Left ventricle myocardium inferior (tissue), 1 donor: ENCODE measurements at regions not wholly inside any gene's neighbourhood (a gene's known extent, or its start where the extent isn't known, plus 50 kb on each side); places are given as distances from the start of the nearest gene placed in this dataset.
A peak's percentile ranks its signal among the peaks of the same experiment; 100 is the strongest.

ENCODE experiments used
- DNase-seq: peaks from one replicate; pipeline ENCODE4 v3.0.0-alpha.2; 2020
- H3K27ac ChIP-seq: fragments of 200-600 bp; replicated peaks from 2 replicates; pipeline ENCODE4 v1.8.0; 2021
- H3K27me3 ChIP-seq: fragments of 200-600 bp; 2 replicates; pipeline ENCODE4 v1.8.0; 2021; ENCODE audit warnings: low read depth
- H3K36me3 ChIP-seq: fragments of 200-600 bp; 2 replicates; pipeline ENCODE4 v1.8.0; 2021
- H3K4me1 ChIP-seq: fragments of 200-600 bp; 2 replicates; pipeline ENCODE4 v1.8.0; 2021
- H3K4me3 ChIP-seq: fragments of 200-600 bp; 2 replicates; pipeline ENCODE4 v1.8.0; 2021; ENCODE audit warnings: mild to moderate bottlenecking, moderate library complexity
- H3K9me3 ChIP-seq: fragments of 200-600 bp; replicated peaks from 2 replicates; pipeline ENCODE4 v1.8.0; 2021
- intact Hi-C: fragments of 100-400 bp; cut with micrococcal nuclease; formaldehyde crosslinking; loops from one replicate; pipeline ENCODE4 v1.11.0; 2022
- TF ChIP-seq, protein P1 (sequence below): fragments of 200-600 bp; IDR thresholded peaks from 2 replicates; pipeline ENCODE4 v1.8.0; 2021; ENCODE audit warnings: antibody characterized with exemption, mild to moderate bottlenecking, borderline replicate concordance
- donor health status: DM: no; HTN: yes; CAD: no; lungs with severe emphysema.

DNA sequence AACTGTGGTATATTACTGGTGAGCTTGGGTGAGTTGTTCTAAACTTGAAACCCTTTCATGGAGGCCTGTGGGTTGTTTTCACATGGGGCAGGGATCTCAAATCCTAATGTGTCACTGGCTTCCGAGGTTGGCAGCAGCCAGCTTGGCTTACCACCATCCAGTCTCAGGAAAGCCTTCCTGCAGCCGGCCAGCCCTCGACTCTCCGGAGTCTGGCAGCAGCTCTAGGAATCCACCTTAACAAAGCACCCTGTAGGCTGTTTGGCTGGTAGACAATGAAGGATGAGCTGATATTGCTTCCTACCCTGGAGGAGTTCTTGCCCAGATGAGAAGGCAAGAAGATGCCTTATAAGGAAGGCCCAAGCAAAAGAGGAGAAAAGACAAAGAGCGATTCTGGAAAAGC, 188.3 kb downstream of the KLF12 start:
- peak; percentile 53 for DNase-seq
- peaks cover 56% of the 10 kb centered on the region for H3K4me1 ChIP-seq
- intact Hi-C loops: no loop called here
- H3K27ac ChIP-seq: peak overlapping the region; percentile 61
- TF ChIP-seq, protein P1, sequence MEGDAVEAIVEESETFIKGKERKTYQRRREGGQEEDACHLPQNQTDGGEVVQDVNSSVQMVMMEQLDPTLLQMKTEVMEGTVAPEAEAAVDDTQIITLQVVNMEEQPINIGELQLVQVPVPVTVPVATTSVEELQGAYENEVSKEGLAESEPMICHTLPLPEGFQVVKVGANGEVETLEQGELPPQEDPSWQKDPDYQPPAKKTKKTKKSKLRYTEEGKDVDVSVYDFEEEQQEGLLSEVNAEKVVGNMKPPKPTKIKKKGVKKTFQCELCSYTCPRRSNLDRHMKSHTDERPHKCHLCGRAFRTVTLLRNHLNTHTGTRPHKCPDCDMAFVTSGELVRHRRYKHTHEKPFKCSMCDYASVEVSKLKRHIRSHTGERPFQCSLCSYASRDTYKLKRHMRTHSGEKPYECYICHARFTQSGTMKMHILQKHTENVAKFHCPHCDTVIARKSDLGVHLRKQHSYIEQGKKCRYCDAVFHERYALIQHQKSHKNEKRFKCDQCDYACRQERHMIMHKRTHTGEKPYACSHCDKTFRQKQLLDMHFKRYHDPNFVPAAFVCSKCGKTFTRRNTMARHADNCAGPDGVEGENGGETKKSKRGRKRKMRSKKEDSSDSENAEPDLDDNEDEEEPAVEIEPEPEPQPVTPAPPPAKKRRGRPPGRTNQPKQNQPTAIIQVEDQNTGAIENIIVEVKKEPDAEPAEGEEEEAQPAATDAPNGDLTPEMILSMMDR: no peak
- no peaks in the 10 kb centered on the region for H3K36me3 ChIP-seq
- no peaks in the 10 kb centered on the region for H3K27me3 ChIP-seq
- no peak overlapping the region for H3K4me3 ChIP-seq
- H3K9me3 ChIP-seq: no peaks in the 10 kb centered on the region

DNA sequence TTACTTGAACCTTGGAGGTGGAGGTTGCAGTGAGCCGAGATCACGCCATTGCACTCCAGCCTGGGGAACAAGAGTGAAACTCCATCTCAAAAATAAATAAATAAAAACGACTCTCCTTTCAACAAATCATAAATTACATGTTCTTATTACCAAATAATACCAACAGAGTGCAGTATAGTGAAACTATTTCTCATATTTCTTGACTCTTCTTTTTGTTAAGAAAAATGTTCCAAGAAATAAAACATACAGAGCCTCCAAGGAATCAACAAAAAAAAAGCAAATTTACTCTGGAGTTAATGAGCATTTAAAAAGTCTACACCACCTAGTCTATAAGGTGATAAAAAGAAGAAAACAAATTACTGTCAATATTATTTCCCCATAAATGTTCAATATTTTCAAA, 188.8 kb downstream of the KLF12 start:
- H3K27me3 ChIP-seq: no peaks in the 10 kb centered on the region
- H3K4me1 ChIP-seq: peaks cover 59% of the 10 kb centered on the region
- intact Hi-C loops: no loop called here
- no peaks in the 10 kb centered on the region for H3K36me3 ChIP-seq
- peak overlapping the region; percentile 61 for H3K27ac ChIP-seq
- DNase-seq: no peak
- no peak overlapping the region for H3K4me3 ChIP-seq
- no peaks in the 10 kb centered on the region for H3K9me3 ChIP-seq
- TF ChIP-seq, protein P1: peak; percentile 31

- Histone ChIP-seq H3K9me3 (no peaks in the 10 kb centered on the region), H3K4me3 (no peak overlapping the region), H3K27me3 (no peaks in the 10 kb centered on the region), H3K4me1 (peaks cover 60% of the 10 kb centered on the region), H3K36me3 (no peaks in the 10 kb centered on the region), H3K27ac (peak overlapping the region; percentile 61)
- TF ChIP-seq, protein P1: no peak
- intact Hi-C loops: no loop called here
- DNase-seq: no peak
Observed at GRCh38 chr13:73943965-73944233, 190.3 kb downstream of the KLF12 start.

DNA sequence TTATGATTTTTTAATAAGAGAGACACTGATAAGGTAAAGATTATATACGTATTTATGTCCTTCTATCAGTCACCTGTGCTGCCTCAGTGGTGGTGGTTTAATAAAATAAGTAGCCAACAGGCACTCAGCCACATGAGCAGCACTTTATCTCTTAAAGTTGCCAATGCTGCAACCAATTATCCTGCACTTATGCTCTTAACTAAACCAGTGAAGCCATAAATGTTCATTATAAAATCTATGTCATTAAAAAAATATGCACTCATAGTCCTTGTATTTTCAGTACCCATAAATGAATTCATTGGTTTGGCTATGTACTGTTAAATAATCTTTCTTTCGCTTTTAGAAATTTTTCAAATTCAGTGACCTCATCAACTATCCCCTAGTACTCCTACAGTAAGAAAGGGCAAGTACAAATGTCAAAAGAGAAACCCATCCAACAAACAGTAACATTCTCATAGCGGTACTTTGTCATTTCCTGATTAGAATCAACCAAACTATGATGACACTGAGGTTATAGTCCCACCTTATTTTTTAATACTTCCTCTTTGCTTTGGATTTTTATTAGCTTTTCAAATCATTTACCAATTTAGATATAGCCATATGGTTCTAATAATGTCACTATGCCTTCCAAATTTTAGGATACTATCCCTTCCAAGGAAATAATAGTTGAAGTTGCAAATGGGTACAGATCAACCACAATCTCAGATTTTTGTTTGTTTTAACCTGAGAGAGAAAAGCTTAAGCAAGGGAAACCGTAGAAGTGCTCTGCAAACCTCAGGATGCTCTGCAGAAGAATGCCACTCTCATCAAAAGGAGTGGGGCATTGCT, 190.9 kb downstream of the KLF12 start:
- Histone ChIP-seq H3K4me3 (no peak overlapping the region), H3K9me3 (no peaks in the 10 kb centered on the region), H3K27ac (peak overlapping the region; percentile 61), H3K27me3 (no peaks in the 10 kb centered on the region), H3K4me1 (peaks cover 60% of the 10 kb centered on the region), H3K36me3 (no peaks in the 10 kb centered on the region)
- intact Hi-C loops: no loop called here
- TF ChIP-seq, protein P1: no peak
- DNase-seq: no peak

DNA sequence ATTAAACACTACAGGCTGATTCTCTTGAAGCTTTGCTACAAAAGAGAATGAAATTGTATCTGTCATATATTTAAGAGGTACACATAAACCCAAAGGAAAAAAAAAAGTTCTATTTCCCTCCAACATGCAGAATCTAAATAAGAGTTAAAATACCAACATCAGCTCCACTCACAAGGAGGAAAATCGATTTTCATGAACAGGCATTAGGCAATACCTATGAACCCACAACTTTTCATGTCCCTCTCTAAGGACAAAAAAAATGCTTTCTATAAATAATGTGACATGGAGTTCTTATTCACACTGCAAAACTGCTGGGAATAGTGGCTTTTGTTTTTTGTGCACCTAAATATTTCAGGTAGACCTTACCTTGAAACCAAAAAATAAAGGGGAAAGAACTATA, 192.5 kb downstream of the KLF12 start:
- Histone ChIP-seq H3K27me3 (no peaks in the 10 kb centered on the region), H3K27ac (no peak overlapping the region), H3K9me3 (no peaks in the 10 kb centered on the region), H3K4me3 (no peak overlapping the region), H3K36me3 (no peaks in the 10 kb centered on the region), H3K4me1 (peaks cover 64% of the 10 kb centered on the region)
- intact Hi-C loops: no loop called here
- TF ChIP-seq, protein P1: no peak
- no peak for DNase-seq
